Progenitor cell of endocrine pancreas (in vitro differentiated cells): ENCODE measurements at regions not wholly inside any gene's neighbourhood (a gene's known extent, or its start where the extent isn't known, plus 50 kb on each side); places are given as distances from the start of the nearest gene placed in this dataset.
A peak's percentile ranks its signal among the peaks of the same experiment; 100 is the strongest.

Experiments used
- DNase-seq: peaks from one replicate; pipeline ENCODE4 v3.0.0; 2021; ENCODE audit warnings: low spot score; ENCODE audit not compliant: unreplicated experiment
- H3K27ac Mint-ChIP-seq: 2 replicates; pipeline ENCODE4 v1.8.0; 2021; ENCODE audit warnings: mild to moderate bottlenecking, moderate library complexity, mixed read lengths
- H3K27me3 Mint-ChIP-seq: 2 replicates; pipeline ENCODE4 v1.8.0; 2021; ENCODE audit warnings: mixed read lengths
- H3K36me3 Mint-ChIP-seq: 2 replicates; pipeline ENCODE4 v1.8.0; 2022; ENCODE audit warnings: mixed read lengths; ENCODE audit not compliant: insufficient read depth
- H3K4me1 Mint-ChIP-seq: 2 replicates; pipeline ENCODE4 v1.8.0; 2021; ENCODE audit warnings: low read depth, mixed read lengths
- H3K4me3 Mint-ChIP-seq: 2 replicates; pipeline ENCODE4 v1.8.0; 2021; ENCODE audit warnings: low read depth, mild to moderate bottlenecking, moderate library complexity, mixed read lengths
- H3K9me3 Mint-ChIP-seq: 2 replicates; pipeline ENCODE4 v1.8.0; 2021; ENCODE audit warnings: low read depth, mixed read lengths
- CTCF ChIP-seq: fragments of 200-600 bp; sonication (generic); IDR thresholded peaks from one replicate; pipeline ENCODE4 v1.5.0; 2021; ENCODE audit warnings: antibody characterized with exemption, mild to moderate bottlenecking; ENCODE audit not compliant: unreplicated experiment

GRCh38 chr2:168346725-168347477 lies 99.5 kb upstream of the STK39 start:
- peaks cover 1% of the 10 kb centered on the region for H3K36me3 Mint-ChIP-seq
- peak; percentile 58 for DNase-seq
- no peaks in the 10 kb centered on the region for H3K27me3 Mint-ChIP-seq
- H3K4me3 Mint-ChIP-seq, result peak overlapping the region; percentile 81
- H3K27ac Mint-ChIP-seq, result peak overlapping the region; percentile 98
- H3K4me1 Mint-ChIP-seq, result peaks cover 21% of the 10 kb centered on the region
- peak; percentile 84 for TF ChIP-seq CTCF
- H3K9me3 Mint-ChIP-seq, result peaks cover 3% of the 10 kb centered on the region

- no peak overlapping the region for H3K4me3 Mint-ChIP-seq
- H3K4me1 Mint-ChIP-seq, result peaks cover 21% of the 10 kb centered on the region
- H3K27me3 Mint-ChIP-seq, result no peaks in the 10 kb centered on the region
- TF ChIP-seq CTCF, result peak; percentile 70
- no peak overlapping the region for H3K27ac Mint-ChIP-seq
- H3K9me3 Mint-ChIP-seq, result peaks cover 5% of the 10 kb centered on the region
- peak; percentile 20 for DNase-seq
- H3K36me3 Mint-ChIP-seq, result peaks cover 2% of the 10 kb centered on the region
Measured at GRCh38 chr2:168348076-168348475, 100.7 kb upstream of the STK39 start.

GRCh38 chr2:168350380-168350779 lies 103.0 kb upstream of the STK39 start:
- Mint-ChIP-seq H3K27me3 (no peaks in the 10 kb centered on the region), H3K4me3 (no peak overlapping the region), H3K27ac (no peak overlapping the region), H3K36me3 (peaks cover 5% of the 10 kb centered on the region), H3K4me1 (peaks cover 25% of the 10 kb centered on the region), H3K9me3 (peaks cover 16% of the 10 kb centered on the region)
- DNase-seq, result no peak
- no peak for TF ChIP-seq CTCF

- Mint-ChIP-seq H3K9me3 (peaks cover 13% of the 10 kb centered on the region), H3K27me3 (no peaks in the 10 kb centered on the region), H3K36me3 (peaks cover 3% of the 10 kb centered on the region), H3K4me3 (no peak overlapping the region), H3K27ac (no peak overlapping the region), H3K4me1 (peaks cover 30% of the 10 kb centered on the region)
- TF ChIP-seq CTCF, result no peak
- DNase-seq, result no peak
Measured at GRCh38 chr2:168353251-168353650, 102.8 kb upstream of the CERS6 start.

GRCh38 chr2:168354499-168354898 lies 101.6 kb upstream of the CERS6 start:
- Mint-ChIP-seq H3K27ac (no peak overlapping the region), H3K9me3 (peaks cover 13% of the 10 kb centered on the region), H3K27me3 (no peaks in the 10 kb centered on the region)

More at GRCh38 chr2:168354499-168354898, 101.6 kb upstream of the CERS6 start:
- H3K4me3 Mint-ChIP-seq, result no peak overlapping the region
- peaks cover 28% of the 10 kb centered on the region for H3K4me1 Mint-ChIP-seq
- peaks cover 3% of the 10 kb centered on the region for H3K36me3 Mint-ChIP-seq
- DNase-seq, result no peak
- TF ChIP-seq CTCF, result no peak
